ENCODE measurements at regions not wholly inside any gene's neighbourhood (a gene's known extent, or its start where the extent isn't known, plus 50 kb on each side); places are given as distances from the start of the nearest gene placed in this dataset.
"Not testable (repeated sequence)": the region's sequence is repeated elsewhere in the genome, so short reads cannot be mapped to it uniquely, and the experiment has no call there.

DNA sequence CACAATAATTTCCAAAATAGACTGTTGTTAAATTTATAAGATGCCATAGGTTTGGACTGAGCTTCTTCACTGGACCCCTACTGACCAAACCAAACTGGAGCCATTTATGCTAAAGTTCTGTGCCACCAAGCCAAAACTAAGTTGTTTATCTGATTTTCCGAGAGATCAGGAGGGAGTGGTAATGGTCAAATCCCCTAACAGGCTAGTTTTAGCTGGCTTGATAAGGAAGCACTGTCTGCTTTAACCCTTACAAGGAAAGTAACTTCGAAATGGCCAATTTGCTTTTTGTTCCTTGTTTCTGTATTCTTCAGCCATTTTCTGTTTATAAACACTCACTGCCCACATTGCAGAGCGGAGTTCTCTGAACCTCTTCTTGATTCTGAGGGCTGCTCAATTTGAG lies 246.8 kb upstream of the TUT7 start:
- no peak for DNase-seq

DNA sequence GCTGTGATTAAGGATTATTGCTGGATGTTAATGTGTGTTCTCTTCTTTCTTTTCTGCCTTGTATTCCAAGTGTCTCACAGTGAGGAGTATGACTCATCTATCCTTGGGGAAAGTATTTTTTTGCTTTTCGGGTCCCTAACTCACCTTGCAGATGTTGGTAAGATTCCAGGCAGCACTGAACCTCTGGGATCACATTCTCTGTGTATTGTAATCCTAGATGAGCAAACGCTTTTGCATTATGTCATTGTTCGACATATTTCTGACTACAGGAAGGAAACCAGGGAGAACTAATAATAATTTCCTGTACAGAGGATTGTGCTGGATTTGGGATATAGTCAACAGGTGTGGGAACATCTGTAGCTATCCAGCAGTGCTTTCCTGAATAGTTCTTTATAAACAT lies 246.1 kb upstream of the TUT7 start:
- DNase-seq, result no peak

DNA sequence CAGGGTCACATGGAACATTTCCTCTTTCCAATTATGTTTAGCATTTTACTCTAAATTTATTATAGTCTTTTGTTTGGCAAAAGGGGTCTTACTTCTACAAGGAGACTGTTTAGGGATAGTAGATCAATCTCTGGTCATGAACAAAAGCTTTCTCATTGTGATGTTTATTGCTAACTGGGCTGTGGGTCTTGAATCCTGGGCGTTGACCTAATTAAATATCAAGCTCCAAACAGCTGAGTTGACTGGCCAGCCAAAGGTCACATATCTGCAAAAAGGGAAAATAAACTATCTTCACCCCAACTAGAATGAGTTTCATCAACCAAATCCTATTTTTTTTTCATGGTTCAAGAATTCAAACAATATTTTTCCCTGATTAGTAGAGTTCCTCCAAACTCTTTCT lies 245.4 kb upstream of the TUT7 start:
- DNase-seq, result no peak

- no peak for DNase-seq
These were observed 244.4 kb upstream of the TUT7 start for GRCh38 chr9:86598411-86599239.

- DNase-seq, result no peak
These were observed 240.5 kb upstream of the TUT7 start for GRCh38 chr9:86594724-86595123.

- DNase-seq, result no peak
These were observed 237.3 kb upstream of the TUT7 start for GRCh38 chr9:86591472-86591871.

- DNase-seq, result no peak
These were observed 235.5 kb upstream of the TUT7 start for GRCh38 chr9:86589730-86590129.

GRCh38 chr9:86589273-86589672 lies 235.1 kb upstream of the TUT7 start:
- no peak for DNase-seq

- no peak for DNase-seq
These were observed 231.9 kb upstream of the TUT7 start for GRCh38 chr9:86586144-86586494.

- DNase-seq, result no peak
These were observed 231.4 kb upstream of the TUT7 start for GRCh38 chr9:86585422-86586143.

- DNase-seq, result no peak
These were observed 226.5 kb upstream of the TUT7 start for GRCh38 chr9:86580688-86581087.

- DNase-seq, result no peak
These were observed 224.5 kb upstream of the TUT7 start for GRCh38 chr9:86578722-86579121.

- DNase-seq, result no peak
These were observed 223.5 kb upstream of the TUT7 start for GRCh38 chr9:86577420-86578333.

DNA sequence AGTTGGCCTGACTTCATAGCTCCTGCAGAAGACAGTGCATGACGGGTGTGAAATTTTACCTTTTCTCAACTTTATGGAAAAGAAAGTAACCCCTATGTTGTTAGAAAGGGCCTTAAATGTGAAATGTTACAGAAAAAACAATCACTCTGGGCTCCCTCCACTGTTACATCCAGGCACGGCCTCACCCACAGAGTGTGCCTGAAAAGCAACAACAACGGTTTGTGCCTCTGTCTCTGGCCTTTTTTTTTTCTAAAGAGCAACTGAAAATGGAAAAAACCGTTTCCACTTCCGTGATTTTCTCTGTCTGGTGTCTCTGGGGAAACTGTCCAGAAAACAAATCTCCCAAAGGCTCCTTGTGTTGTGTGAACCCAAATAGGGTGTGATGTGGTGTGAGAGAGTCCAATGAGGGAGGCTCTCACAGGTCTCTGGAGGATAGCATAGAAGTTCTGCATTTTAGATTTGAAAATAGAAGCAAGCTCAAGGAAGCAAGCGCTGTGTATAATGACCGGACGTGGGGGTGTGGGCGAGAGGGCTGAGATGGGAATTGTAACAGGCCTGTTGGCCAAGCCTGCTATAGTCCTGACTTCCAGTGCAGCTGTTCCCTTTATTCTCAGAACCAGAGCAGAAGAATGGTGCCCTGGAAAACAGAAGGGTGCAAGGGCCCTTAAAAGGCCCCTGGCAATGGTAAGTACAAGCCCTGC lies 221.8 kb upstream of the TUT7 start:
- no peak for DNase-seq

GRCh38 chr9:86575137-86575536 lies 220.9 kb upstream of the TUT7 start:
- DNase-seq, result no peak

- DNase-seq, result no peak
These were observed 219.7 kb upstream of the TUT7 start for GRCh38 chr9:86573886-86574285.

DNA sequence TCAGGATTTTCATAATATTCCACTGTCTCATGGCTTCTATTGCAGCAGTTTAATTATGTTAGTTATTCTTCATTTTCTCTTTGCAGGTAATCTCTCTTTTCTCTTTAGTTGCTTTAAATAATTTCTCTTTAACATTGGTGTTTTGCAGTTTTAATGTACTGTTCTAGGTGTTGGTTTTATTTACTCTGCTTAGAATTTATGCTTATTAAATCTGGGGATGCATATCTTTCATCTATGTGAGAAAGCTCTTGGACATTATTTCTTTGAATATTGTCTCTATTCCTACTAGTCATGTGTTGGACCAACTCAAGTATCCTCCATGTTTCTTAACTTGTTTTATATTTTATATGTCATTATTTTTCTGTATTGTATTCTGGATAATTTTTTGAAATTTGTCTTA lies 218.7 kb upstream of the TUT7 start:
- no peak for DNase-seq

DNA sequence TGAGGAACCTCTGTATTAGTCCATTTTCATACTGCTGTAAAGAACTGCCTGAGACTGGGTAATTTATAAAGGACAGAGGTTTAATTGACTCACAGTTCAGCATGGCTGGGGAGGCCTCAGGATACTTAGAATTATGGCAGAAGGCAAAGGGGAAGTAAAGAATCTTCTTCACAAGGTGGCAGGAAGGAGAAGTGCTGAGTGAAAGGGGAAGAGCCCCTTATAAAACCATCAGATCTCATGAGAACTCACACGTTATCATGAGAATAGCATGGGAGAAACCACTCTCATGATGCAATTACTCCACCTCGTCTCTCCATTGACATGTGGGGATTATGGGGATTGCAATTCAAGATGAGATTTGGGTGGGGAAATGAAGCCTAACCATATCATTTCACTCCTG lies 211.4 kb upstream of the TUT7 start:
- DNase-seq, result not testable (repeated sequence)

DNA sequence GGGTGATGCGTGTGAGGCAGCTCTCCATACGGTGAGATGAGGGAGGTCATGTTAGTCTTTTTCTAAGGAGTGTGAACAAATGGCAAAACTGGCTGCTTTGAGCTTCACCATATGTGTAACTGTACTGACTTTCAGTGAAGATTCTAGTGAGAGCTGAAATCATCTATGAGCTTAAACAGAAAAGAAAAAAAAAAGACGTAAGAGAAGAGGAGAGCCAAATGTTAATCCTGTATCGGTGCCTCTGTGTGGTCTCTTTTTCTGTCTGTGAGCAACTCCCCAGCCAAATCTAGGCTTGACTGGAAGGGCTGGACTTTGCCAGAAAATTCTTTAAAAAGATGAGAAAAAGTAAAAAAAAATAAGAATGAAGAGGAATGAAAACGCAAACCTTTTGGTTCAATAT lies 209.7 kb upstream of the TUT7 start:
- DNase-seq, result no peak

DNA sequence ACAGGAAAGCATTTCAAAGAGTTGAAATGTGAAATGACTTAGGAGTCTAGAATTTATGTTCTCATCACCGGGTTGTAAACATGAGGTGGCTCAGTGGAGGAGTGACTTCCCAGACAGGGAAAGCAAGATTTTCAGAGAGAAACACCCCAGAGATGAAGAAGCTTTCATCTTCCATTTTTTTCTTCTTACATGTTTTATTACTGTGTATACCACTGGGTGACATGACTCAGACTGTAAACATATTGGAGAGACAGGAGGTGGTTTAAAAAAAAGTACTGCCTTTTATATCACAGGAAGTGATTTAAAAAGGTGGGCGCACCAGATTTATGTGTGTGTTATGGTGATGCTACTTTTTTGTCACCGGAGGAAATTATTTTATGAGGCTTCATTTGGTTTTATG lies 209.1 kb upstream of the TUT7 start:
- no peak for DNase-seq

DNA sequence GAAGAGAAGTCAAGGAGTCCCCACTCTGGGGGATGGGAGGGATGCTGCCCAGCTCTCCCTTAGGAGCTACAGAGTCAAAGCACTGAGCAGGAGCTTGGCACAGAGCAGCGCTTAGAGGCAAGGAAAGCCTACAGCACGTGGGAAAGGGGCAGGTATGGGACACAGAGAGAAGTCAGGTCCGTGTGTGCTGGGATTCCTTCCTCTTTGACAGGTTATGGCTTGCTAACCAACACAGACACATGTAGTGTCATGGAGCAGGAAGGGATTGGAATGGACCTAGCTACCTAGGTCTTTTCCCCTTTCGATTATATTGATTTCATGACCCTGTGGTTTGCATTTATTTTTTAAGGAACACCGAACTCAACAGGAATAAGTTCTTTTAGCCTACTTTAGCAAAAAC lies 208.5 kb upstream of the TUT7 start:
- DNase-seq, result no peak

GRCh38 chr9:86557918-86558317 lies 203.7 kb upstream of the TUT7 start:
- no peak for DNase-seq
